GM19025 (cell line): ENCODE measurements at regions not wholly inside any gene's neighbourhood (a gene's known extent, or its start where the extent isn't known, plus 50 kb on each side); places are given as distances from the start of the nearest gene placed in this dataset.
"Not testable (repeated sequence)": the region's sequence is repeated elsewhere in the genome, so short reads cannot be mapped to it uniquely, and the experiment has no call there.

ENCODE experiments used
- ATAC-seq: cut with Tn5 transposase; IDR thresholded peaks from one replicate; pipeline ENCODE4 v1.9.1; 2021; ENCODE audit warnings: mild to moderate bottlenecking, low read depth, moderate library complexity; ENCODE audit not compliant: unreplicated experiment

DNA sequence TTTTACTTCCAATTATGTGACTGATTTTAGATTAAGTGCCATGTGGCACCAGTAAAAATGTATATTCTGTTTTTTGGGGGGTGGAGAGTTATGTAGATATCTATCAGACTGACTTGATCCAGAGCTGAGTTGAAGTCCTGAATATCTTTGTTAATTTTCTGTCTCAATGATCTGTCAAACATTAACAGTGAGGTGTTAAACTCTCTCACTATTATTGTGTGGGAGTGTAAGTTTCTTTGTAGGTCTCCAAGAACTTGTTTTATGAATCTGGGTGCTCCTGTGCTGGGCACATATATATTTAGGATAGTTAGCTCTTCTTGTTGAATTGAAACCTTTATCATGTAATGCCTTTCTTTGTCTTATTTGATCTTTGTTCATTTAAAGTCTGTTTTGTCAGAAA is 276.5 kb upstream of the USP25 start:
- no peak for ATAC-seq

DNA sequence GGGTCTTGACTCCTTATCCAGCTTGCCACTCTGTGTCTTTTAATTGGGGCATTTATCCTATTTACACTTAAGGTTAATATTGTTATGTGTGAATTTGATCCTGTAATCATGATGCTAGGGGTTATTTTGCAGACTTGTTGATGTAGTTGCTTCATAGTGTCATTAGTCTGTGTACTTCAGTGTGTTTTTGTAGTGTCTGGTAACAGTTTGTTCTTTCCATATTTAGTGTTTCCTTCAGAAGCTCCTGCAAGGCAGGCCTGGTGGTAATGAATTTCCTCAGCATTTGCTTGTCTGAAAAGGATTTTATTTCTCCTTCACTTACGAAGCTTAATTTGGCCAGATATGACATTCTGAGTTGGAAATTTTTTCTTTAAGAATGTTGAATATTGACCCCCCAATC is 276.0 kb upstream of the USP25 start:
- ATAC-seq: not testable (repeated sequence)

DNA sequence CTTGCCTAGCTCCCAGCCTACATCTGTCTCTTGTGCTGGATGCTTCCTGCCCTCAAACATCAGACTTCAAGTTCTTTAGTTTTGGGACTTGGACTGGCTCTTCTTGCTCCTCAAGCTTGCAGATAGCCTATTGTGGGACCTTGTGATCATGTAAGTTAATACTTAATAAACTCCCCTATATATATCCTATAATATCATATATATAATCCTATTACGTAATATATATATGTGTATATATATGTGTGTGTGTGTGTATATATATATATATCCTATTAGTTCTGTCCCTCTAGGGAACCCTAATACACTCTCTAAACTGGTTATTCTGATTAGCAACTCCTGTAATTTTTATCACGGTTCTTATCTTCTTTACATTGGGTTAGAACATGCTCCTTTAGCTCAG is 274.9 kb upstream of the USP25 start:
- ATAC-seq: not testable (repeated sequence)

DNA sequence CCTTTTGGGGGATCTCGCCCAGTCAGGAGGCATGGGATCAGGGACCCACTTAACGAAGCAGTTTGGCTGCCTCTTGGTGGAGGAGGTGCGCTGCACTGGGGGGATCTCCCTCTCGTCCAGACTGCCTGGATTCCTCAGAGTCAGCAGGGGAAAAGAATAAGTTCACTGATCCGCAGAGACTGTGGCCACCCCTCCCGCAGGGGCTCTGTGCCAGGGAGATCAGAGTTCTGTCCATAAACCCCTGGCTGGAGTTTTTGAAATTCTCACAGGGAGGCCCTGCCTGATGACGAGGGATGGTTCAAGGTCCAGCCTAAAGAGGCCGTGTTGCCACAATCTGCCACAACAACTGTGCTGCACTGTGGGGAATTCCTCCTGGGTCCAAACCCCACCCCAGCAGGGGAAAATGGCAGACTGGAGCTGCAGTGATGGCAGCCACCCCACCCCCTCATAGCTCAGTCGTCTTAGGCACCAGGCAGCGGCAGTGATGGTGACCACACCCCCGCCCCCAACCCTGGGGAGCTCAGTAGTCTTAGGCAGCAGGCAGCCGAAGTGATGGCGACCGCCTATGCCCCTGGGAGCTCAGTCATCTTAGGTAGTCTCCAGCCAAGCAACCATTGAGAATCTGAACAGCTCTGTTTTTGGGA is 273.8 kb upstream of the USP25 start:
- ATAC-seq: no peak

DNA sequence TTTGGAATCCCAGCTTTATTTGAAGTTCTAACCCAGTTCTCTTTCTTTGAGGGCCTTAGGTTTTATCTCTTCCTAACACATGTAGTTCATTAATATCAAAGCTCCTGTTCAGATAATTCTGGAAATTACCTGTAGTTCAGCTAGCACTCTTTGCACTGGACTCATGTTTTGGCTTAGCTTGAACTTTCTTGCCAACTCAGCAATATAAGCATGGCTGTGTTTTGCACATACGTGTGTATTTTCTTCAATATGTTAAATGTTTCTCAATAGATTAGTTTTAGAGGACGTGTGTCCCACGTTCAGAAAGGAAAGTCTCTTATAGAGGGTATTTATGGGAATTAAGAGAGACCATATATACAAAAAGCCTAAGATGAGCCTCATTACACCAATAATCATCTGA is 271.8 kb upstream of the USP25 start:
- no peak for ATAC-seq

DNA sequence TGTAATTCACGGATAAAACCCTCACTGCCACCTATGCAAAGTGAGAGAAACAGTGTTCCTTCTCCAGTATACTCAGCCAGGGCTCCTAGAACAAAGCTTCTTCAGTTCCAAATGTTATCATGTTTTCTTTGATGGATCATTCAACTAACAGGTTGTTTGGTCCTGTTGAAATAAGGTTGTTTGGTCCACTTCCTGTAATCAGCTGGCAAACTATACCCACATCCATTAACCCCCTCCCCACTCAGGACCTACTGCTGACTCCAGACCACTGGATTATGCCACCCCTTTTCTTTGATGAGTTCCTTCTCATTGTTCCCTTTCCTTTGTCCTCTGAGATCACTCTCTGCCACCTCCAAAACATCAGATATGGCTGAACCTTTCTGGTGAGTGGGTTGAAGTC is 267.7 kb upstream of the USP25 start:
- no peak for ATAC-seq

DNA sequence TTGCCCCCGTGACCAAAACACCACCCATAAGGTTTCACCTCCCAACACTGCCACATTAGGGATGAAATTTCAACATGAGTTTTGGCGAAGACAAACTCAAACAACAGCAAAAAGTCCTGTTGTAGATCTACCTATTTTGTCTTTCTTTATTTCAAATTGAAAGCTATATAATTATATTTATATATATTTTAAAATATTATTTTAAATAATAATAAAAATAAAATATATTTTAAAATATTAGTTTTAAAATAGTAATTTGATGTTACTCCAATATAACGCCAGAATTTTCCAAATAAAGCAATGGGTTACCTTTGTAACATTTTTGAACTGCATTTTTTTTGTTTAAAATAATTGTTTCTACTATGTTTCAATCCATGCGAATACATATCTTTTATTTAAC is 263.5 kb upstream of the USP25 start:
- ATAC-seq: no peak

DNA sequence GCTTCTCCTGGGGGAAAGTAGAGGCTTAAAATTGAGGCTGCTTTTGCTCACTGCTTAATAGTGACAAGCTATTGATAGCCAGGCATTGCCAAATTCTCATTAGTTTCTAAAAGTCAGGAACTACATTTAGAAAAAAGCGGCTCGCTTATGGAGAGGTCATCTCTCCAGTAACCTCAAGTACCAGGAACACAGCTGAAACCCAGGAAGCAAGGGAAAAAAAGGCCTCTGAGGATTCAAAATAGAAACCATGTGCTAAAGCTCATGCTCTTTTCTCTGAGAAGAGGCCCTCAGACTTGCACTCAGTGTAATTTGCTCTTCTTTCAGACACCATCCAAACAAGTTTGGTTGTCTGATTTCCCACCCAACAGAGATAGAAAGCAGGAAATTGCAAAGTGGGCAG is 261.4 kb upstream of the USP25 start:
- ATAC-seq: no peak

DNA sequence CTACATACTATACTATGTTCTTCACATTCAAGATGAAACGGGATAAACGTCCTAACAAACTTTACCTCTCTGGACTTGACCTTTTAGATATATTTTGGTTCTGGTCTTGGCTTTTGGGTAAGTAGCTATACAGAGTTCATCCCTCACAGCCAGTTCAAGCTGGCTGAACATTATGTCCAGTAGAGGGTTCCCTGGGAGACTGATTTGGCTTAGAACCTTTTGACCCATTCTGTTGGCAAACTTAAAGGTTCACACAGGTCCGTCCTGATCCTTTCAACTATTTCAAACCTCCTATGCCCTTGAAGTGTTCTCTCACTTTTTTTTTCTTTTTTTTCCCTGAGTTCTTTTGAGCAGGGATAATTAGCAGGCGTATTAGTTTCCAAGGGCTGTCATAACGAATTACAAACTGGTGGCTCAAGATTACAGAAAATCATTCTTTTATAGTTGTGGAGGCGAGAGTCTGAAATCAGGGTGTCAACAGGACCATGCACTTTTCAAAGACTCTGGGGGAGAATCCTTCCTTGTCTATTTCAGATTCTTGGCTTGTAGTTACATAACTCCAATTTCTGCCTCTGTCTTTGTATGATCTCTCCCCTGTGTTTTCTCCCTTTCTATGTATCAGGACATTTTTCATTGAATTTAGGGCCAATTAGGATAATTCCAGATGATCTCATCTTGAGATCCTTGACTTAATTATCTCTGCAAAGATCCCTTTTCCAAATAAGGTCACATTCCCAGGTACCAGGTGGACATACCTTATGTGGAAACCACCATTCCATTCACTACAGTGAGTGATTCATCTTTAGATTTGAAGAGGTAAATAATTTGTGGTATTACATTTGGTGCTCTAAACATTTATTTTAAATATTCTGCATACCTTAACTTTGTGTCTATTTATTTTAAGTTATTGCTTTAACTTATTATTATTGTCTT is 257.4 kb upstream of the USP25 start:
- no peak for ATAC-seq

DNA sequence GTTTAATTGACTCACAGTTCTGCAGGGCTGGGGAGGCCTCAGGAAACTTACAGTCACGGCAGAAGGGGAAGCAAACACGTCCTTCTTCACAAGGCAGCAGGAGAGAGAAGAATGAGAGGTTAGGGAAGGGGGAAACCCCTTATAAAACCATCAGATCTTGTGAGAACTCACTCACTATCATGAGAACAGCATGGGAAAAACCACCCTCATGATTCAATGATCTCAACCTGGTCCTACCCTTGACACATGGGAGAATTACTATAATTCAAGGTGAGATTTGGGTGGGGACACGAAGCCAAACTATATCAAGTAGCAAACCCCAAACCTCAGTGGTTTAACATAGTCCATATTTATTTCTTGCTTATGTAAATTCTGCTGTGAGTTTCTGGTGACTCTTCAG is 252.0 kb upstream of the USP25 start:
- ATAC-seq: not testable (repeated sequence)

DNA sequence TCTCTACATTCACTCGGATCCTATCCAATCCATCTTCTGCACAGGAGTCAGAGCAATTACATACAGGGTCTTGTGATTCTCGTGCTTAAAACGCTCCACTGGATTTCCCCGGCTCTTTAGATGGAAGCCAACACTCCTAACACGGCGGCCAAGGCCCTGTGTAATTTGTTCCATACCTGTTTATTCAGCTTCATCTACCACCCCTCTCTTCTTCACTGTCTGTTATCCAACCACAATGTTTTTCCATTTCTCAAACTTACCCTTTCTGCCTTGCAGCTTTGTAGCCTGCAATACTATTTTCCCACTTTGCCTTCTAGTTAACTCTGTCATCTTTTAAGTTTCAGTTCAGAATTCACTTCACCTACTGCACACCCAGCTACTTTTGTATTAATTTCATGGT is 249.6 kb upstream of the USP25 start:
- no peak for ATAC-seq

DNA sequence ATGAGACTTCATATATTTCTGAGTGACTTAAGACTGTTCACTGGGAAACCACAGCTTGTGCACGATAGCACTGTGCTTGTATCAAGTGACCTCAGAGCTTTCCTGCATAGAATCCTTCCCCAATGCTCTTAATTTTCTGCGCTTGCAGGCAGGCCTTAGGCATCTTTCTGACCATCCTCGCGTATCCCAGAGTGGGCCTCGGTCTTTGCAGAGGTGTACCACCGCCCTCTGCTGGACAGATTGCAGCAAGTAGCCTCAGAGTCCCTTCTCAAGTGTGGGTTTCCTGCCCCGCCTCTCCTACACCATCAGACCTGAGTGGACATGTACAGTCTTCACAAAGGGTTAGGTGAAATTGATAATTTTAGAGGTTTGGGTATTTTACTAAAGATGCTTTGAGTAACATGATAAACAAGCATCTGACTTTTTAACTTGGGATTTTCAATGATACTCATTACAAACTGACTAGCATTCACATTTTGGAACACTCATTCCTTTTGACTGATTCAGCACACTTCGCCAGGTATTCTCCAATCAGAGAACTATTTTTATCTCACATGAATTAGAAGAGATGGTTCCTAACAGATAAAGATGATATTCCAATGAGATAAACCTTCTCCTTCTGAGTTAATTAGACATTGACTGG is 246.5 kb upstream of the USP25 start:
- ATAC-seq: peak; percentile 98

DNA sequence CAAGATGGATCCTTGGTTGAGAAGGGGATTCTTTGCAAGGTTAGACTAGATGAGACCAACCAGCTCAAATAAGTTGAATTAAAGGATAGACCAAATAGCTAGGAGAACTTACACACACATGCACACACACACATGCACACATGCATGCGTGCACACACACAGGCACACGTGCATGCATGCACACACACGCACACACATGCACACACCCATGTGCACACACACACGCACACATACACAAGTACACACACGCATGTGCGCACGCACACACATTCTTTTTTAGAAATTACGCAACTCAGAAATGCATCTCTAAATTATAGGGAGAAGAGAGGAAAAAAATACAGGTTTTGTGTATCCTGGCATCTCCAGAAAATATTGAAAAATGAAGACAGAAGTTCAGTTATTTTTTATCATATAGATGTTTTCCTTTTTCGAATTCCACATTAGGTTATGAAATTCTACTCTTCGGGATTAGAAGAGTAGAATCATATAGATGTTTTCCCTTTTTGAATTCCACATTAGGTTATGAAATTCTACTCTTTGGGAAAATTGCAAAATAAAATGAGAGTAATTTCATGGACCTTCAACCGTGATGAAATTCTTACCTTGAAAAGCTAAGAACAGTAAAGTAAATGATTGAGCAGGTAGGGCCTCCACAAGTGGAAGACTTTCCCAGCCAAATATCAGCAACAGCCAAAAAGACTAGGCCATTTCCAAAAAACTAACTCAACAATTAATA is 243.2 kb upstream of the USP25 start:
- no peak for ATAC-seq

DNA sequence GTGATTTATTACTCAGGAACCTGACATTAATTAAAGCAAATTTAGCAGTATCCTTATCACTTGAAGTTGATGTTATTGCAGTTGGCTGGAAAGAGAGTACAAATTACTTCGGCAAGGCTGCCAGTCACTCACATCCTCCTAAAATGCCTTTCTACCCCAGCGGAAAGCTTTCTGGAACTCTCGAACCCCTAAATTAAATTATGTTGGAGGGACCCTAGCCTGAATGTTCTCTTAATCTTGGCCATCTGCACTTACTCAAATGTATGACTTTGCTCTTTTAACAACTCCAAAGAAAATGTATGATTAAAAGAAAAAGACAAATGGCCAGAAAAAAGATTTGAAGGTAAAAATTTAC is 242.6 kb upstream of the USP25 start:
- no peak for ATAC-seq

DNA sequence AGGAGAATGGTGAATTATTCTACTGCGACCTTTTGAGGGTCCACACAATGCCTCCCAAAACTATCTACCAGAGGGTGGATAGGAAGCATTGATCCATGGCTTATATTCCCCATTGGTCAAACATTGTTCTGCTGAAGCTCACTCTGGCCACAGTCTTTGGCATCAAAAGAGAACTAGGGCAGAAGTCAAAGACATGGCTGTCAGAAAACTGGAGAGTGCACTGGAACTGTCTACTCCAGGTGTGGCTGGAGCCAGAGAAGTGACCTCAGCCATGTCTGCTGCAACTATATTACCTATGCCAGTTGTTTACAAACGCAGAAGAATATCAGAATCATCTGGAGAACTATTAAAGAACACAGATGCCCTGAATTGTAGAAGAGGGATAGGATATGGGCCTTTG is 238.7 kb upstream of the USP25 start:
- no peak for ATAC-seq

DNA sequence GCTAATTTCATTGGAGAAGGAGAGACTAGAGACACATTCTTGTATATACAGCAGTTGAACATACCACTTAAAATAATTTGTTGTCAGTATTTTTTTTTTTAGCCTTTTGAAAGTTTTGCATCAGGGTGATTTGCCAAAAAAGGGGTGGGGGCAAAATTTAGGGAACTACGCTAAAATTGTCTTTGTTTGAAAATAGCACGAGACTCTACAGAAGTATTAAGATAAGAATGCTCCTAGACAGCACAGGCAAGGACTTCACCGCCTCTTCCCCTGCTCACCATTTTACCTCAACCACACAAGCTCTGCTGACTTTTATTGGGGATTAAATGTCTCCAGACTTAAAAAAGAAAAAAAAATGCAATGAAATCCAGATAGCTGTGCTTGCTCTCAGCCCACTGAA is 236.1 kb upstream of the USP25 start:
- ATAC-seq: no peak

DNA sequence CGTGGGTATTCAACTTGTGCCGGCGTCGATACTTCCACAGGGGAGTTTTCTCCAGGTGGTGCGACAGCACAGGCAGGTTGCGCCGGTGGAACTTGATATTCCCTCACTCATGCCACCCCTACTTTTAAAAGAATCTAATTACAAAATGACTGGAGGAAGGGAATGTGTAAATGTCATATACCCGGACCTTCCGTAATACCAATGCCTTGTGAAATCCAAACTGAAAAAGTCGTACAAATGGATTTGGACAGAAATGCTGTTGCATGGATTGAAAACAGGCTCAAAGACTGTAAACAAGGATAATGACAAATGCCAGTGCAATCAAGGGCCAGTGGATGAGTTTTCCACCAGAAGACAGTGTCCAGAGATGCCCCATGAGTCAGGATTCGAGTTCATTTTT is 235.3 kb upstream of the USP25 start:
- no peak for ATAC-seq

DNA sequence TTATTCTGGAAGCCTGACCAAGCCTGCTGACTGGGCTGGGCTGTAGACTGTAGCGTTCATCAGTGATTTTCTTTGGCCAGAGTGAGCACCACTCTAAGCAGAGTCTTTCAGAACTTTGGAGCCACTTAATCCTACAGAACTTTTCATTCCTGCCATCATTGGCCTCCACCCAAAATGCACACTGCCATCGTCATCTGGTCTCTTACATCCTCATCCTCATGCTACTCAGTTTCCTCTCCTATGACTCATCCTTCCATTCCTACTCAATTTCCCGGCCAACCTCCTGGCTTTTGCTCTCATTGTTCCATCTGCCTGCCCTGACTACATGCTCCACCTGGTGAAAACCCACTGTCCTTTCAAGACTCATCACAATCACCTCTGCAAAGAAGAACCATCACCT is 233.8 kb upstream of the USP25 start:
- no peak for ATAC-seq

DNA sequence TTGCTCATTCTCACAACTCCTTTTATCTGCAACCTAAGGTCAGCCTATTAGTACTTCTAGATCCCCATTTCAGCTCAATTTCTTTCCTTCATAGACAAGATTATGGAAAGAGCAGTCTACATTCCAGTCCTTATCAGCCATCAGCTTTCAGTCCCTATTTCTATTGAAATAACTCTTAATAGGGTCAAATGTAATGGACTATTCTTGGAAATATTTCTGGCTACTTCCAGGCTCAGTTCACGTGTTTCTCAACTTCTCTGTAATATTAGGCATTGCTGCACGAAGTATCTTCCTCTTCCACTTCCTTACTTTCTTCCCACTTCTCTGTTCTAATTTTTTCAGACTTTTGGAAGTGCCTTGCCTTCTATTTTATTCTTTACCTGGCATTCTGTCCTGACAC is 232.9 kb upstream of the USP25 start:
- no peak for ATAC-seq

DNA sequence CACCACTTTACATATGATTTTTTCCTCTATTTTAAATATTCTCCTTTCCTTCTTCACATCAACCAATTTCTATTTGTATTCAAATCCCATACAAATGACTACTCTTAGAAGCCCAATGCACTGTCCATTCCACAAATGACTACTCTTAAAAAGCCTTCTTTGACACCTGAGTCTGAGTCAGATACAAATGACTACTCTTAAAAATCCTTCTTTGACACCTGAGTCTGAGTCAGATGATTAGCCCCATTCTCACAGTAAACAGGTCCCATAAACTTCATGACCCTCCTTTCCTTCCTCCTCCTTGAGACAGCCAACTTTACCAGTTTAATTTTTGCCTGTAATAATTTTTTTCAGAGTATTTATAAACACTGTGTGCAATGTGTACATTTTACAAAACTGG is 231.3 kb upstream of the USP25 start:
- no peak for ATAC-seq

DNA sequence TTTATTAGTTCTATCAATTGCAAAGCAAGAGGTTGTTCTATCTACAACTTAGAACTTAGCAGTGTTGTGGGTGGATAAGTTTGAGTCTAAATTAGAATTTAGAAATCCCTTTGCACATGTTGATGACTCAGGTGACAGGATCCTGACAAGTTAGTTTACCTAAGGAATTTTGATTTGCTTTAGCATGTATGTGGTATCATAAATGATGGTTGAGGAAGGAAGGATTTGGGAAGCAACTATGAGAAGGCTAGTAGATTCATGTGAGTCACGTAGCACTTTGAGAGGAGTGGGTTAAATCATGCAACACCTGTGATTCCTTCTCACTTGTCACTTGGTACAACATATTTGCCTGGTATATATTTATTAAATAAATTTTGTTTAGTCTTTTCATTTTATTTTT is 223.7 kb upstream of the USP25 start:
- no peak for ATAC-seq
